Neural cell (in vitro differentiated cells): ENCODE measurements at regions not wholly inside any gene's neighbourhood (a gene's known extent, or its start where the extent isn't known, plus 50 kb on each side); places are given as distances from the start of the nearest gene placed in this dataset.

Experiments used
- H2AFZ ChIP-seq: fragments of 200-600, 300-800 bp; sonication (generic), shearing (Covaris generic); 2 replicates; pipeline ENCODE4 v1.6.0; 2014; ENCODE audit warnings: low read depth, mild to moderate bottlenecking, antibody characterized with exemption, low read length, moderate library complexity
- H3F3A ChIP-seq: fragments of 200-600 bp; shearing (Covaris generic); 2 replicates; pipeline ENCODE4 v1.6.1; 2016; ENCODE audit warnings: mild to moderate bottlenecking, moderate library complexity, mixed read lengths, antibody characterized with exemption, low read length; ENCODE audit not compliant: insufficient read depth, poor library complexity, severe bottlenecking
- H3K27ac ChIP-seq: fragments of 200-600, 300-800 bp; sonication (generic), shearing (Covaris generic); 2 replicates; pipeline ENCODE4 v1.5.1; 2014; ENCODE audit warnings: mild to moderate bottlenecking, low read length, moderate library complexity
- H3K27me3 ChIP-seq: fragments of 300-800, 200-600 bp; sonication (generic), shearing (Covaris generic); 2 replicates; pipeline ENCODE4 v1.6.0; 2014; ENCODE audit warnings: mild to moderate bottlenecking, low read depth, low read length, moderate library complexity; ENCODE audit not compliant: insufficient read depth
- H3K36me3 ChIP-seq: fragments of 300-800, 200-600 bp; sonication (generic), shearing (Covaris generic); 2 replicates; pipeline ENCODE4 v1.5.1; 2014; ENCODE audit warnings: mild to moderate bottlenecking, antibody characterized with exemption, low read length, moderate library complexity; ENCODE audit not compliant: insufficient read depth
- H3K4me2 ChIP-seq: fragments of 300-800, 200-600 bp; sonication (generic), shearing (Covaris generic); 2 replicates; pipeline ENCODE4 v1.6.0; 2014; ENCODE audit warnings: mild to moderate bottlenecking, low read length
- H3K4me3 ChIP-seq: fragments of 300-800, 200-600 bp; sonication (generic), shearing (Covaris generic); 2 replicates; pipeline ENCODE4 v1.5.1; 2014; ENCODE audit warnings: mild to moderate bottlenecking, low read length, moderate library complexity
- H3K79me2 ChIP-seq: fragments of 200-600 bp; shearing (Covaris generic); replicated peaks from 2 replicates; pipeline ENCODE4 v1.6.0; 2014; ENCODE audit warnings: mild to moderate bottlenecking, low read length, moderate library complexity; ENCODE audit not compliant: insufficient read depth
- H3K9ac ChIP-seq: fragments of 300-800, 200-600 bp; sonication (generic), shearing (Covaris generic); 2 replicates; pipeline ENCODE4 v1.6.1; 2016; ENCODE audit warnings: mild to moderate bottlenecking, low read length, mixed read lengths
- H3K9me2 ChIP-seq: fragments of 200-600 bp; shearing (Covaris generic); 2 replicates; pipeline ENCODE4 v1.6.1; 2016; ENCODE audit warnings: mild to moderate bottlenecking, low read length, mixed read lengths; ENCODE audit not compliant: insufficient read depth
- H3K9me3 ChIP-seq: fragments of 200-600, 300-800 bp; sonication (generic), shearing (Covaris generic); 2 replicates; pipeline ENCODE4 v1.6.1; 2016; ENCODE audit warnings: mild to moderate bottlenecking, mixed run types, low read length, moderate library complexity, mixed read lengths
- H4K20me1 ChIP-seq: fragments of 200-600 bp; shearing (Covaris generic); 2 replicates; pipeline ENCODE4 v1.6.1; 2016; ENCODE audit warnings: mild to moderate bottlenecking, mixed run types; ENCODE audit not compliant: insufficient read depth
- CTCF ChIP-seq: fragments of 450-650 bp; IDR thresholded peaks from 2 replicates; pipeline ENCODE4 v1.5.1; 2014; ENCODE audit warnings: antibody characterized with exemption, mild to moderate bottlenecking, moderate library complexity; ENCODE audit not compliant: poor library complexity, severe bottlenecking
- EP300 ChIP-seq: fragments of 450-650 bp; conservative IDR thresholded peaks from 2 replicates; pipeline ENCODE4 v1.6.1; 2014; ENCODE audit warnings: antibody characterized with exemption, mild to moderate bottlenecking, moderate library complexity; ENCODE audit not compliant: poor library complexity, severe bottlenecking
- EZH2 ChIP-seq: fragments of 200-600, 300-800 bp; shearing (Covaris generic), sonication (generic); IDR thresholded peaks from 2 replicates; pipeline ENCODE4 v1.6.1; 2014; ENCODE audit warnings: antibody characterized with exemption, low read length, borderline replicate concordance, mild to moderate bottlenecking; ENCODE audit not compliant: insufficient read depth, poor library complexity, severe bottlenecking
- MXI1 ChIP-seq: fragments of 450-650 bp; conservative IDR thresholded peaks from 2 replicates; pipeline ENCODE4 v1.6.1; 2014; ENCODE audit warnings: antibody characterized with exemption, mild to moderate bottlenecking; ENCODE audit not compliant: poor library complexity, severe bottlenecking
- POLR2AphosphoS5 ChIP-seq: IDR thresholded peaks from 2 replicates; pipeline ENCODE4 v1.6.1; 2012
- RAD21 ChIP-seq: fragments of 450-650 bp; conservative IDR thresholded peaks from 2 replicates; pipeline ENCODE4 v1.6.1; 2014; ENCODE audit warnings: antibody characterized with exemption, mild to moderate bottlenecking, moderate library complexity
- REST ChIP-seq: IDR thresholded peaks from 2 replicates; pipeline ENCODE4 v1.6.1; 2012; ENCODE audit warnings: borderline replicate concordance
- SMC3 ChIP-seq: fragments of 450-650 bp; conservative IDR thresholded peaks from 2 replicates; pipeline ENCODE4 v1.6.1; 2014; ENCODE audit warnings: antibody characterized with exemption, mild to moderate bottlenecking, moderate library complexity; ENCODE audit not compliant: poor library complexity
- TAF1 ChIP-seq: IDR thresholded peaks from 2 replicates; pipeline ENCODE4 v1.6.1; 2012; ENCODE audit warnings: low read depth

- no peaks in the 10 kb centered on the region for H4K20me1 ChIP-seq
- TF ChIP-seq EP300 (no peak), REST (no peak), MXI1 (no peak), POLR2AphosphoS5 (no peak), CTCF (no peak), EZH2 (no peak), TAF1 (no peak), SMC3 (no peak), RAD21 (no peak)
- H2AFZ ChIP-seq: no peak overlapping the region
- no peaks in the 10 kb centered on the region for H3K27me3 ChIP-seq
- no peak overlapping the region for H3K4me3 ChIP-seq
- H3K79me2 ChIP-seq: no peaks in the 10 kb centered on the region
- H3K9me3 ChIP-seq: no peaks in the 10 kb centered on the region
- H3F3A ChIP-seq: no peaks in the 10 kb centered on the region
- H3K4me2 ChIP-seq: no peak overlapping the region
- H3K36me3 ChIP-seq: no peaks in the 10 kb centered on the region
- no peaks in the 10 kb centered on the region for H3K9me2 ChIP-seq
- no peak overlapping the region for H3K27ac ChIP-seq
- no peak overlapping the region for H3K9ac ChIP-seq
These were observed 272.3 kb upstream of the RPS6KA3 start for GRCh38 chrX:20538974-20539373.

GRCh38 chrX:20531667-20532066 is 265.0 kb upstream of the RPS6KA3 start:
- no peak overlapping the region for H3K27ac ChIP-seq
- H2AFZ ChIP-seq: no peak overlapping the region

More at GRCh38 chrX:20531667-20532066, 265.0 kb upstream of the RPS6KA3 start:
- Histone ChIP-seq H3K4me3 (no peak overlapping the region), H3F3A (no peaks in the 10 kb centered on the region), H3K9ac (no peak overlapping the region), H3K27me3 (no peaks in the 10 kb centered on the region), H3K4me2 (no peak overlapping the region), H3K9me3 (no peaks in the 10 kb centered on the region), H3K9me2 (no peaks in the 10 kb centered on the region), H4K20me1 (no peaks in the 10 kb centered on the region), H3K79me2 (no peaks in the 10 kb centered on the region), H3K36me3 (no peaks in the 10 kb centered on the region)
- TF ChIP-seq POLR2AphosphoS5 (no peak), RAD21 (no peak), TAF1 (no peak), REST (no peak), MXI1 (no peak), EZH2 (no peak), SMC3 (no peak), EP300 (no peak)
